HuH-7.5 (cell line): ENCODE measurements at regions not wholly inside any gene's neighbourhood (a gene's known extent, or its start where the extent isn't known, plus 50 kb on each side); places are given as distances from the start of the nearest gene placed in this dataset.

Experiments used
- DNase-seq: peaks from one replicate; pipeline ENCODE4 v3.0.0; 2011; ENCODE audit warnings: low spot score

GRCh38 chr14:35222324-35222723 is 69.9 kb upstream of the PSMA6 start:
- DNase-seq: no peak

GRCh38 chr14:35222872-35223466 is 69.2 kb upstream of the PSMA6 start:
- DNase-seq: no peak

- DNase-seq: no peak
These were observed 68.3 kb upstream of the PSMA6 start for GRCh38 chr14:35223927-35224326.

GRCh38 chr14:35224615-35225014 is 67.6 kb upstream of the PSMA6 start:
- no peak for DNase-seq

- DNase-seq: peak; percentile 6
These were observed 62.9 kb upstream of the PSMA6 start for GRCh38 chr14:35229084-35229791.

- no peak for DNase-seq
These were observed 62.4 kb upstream of the PSMA6 start for GRCh38 chr14:35229792-35230089.

GRCh38 chr14:35231207-35231760 is 60.9 kb upstream of the PSMA6 start:
- no peak for DNase-seq

- no peak for DNase-seq
These were observed 58.0 kb upstream of the PSMA6 start for GRCh38 chr14:35234012-35234805.

- DNase-seq: no peak
These were observed 56.3 kb upstream of the PSMA6 start for GRCh38 chr14:35235840-35236239.

- DNase-seq: no peak
These were observed 55.4 kb upstream of the PSMA6 start for GRCh38 chr14:35236806-35237205.

GRCh38 chr14:35240231-35240630 is 52.0 kb upstream of the PSMA6 start:
- no peak for DNase-seq
